Tibial artery (tissue), 4 donors: ENCODE measurements at regions not wholly inside any gene's neighbourhood (a gene's known extent, or its start where the extent isn't known, plus 50 kb on each side); places are given as distances from the start of the nearest gene placed in this dataset.

Source experiments
- DNase-seq, 2 donors: peaks; one replicate each; pipeline ENCODE4 v3.0.0-alpha.2; 2019
- H3K27ac ChIP-seq, 2 donors: fragments of 200-600 bp; sonication (generic) in 1 of 2; 1 replicate in 1 of 2; 2 replicates in 1 of 2; pipeline ENCODE4 v1.5.1; 2018 to 2019; ENCODE audit warnings: mild to moderate bottlenecking in 1 of 2
- H3K27me3 ChIP-seq, 2 donors: fragments of 200-600 bp; sonication (generic) in 1 of 2; one replicate each; pipeline versions ENCODE4 v1.5.1 to v1.6.0; 2016 to 2019
- H3K36me3 ChIP-seq, 3 donors: fragments of 200-600 bp; sonication (generic) in 2 of 3; one replicate each; pipeline ENCODE4 v1.5.1; 2016 to 2019; ENCODE audit warnings: mild to moderate bottlenecking in 2 of 3
- H3K4me1 ChIP-seq, 4 donors: fragments of 200-600 bp; sonication (generic) in 2 of 4; 1 replicate in 3 of 4; 2 replicates in 1 of 4; pipeline ENCODE4 v1.5.1; 2016 to 2019
- H3K4me3 ChIP-seq, 2 donors: fragments of 200-600 bp; sonication (generic) in 1 of 2; 1 replicate in 1 of 2; 2 replicates in 1 of 2; pipeline ENCODE4 v1.5.1; 2018 to 2019; ENCODE audit warnings: mild to moderate bottlenecking in 2 of 2
- H3K9me3 ChIP-seq, 3 donors: fragments of 200-600 bp; sonication (generic) in 1 of 3; one replicate each; pipeline ENCODE4 v1.5.1; 2016 to 2019
- intact Hi-C: fragments of 100-400 bp; cut with DNase I; formaldehyde crosslinking; loops from one replicate; pipeline ENCODE4 v1.15.0; 2023; ENCODE audit warnings: low total_unique reads
- TF ChIP-seq, protein P1 (sequence below), 2 experiments: fragments of 200-600 bp in 1 of 2; fragments of 450-650 bp in 1 of 2; IDR thresholded peaks; one replicate each; pipeline ENCODE4 v1.5.1; 2017 to 2019; ENCODE audit warnings: antibody characterized with exemption in 2 of 2, mild to moderate bottlenecking in 1 of 2, moderate library complexity in 1 of 2

DNA sequence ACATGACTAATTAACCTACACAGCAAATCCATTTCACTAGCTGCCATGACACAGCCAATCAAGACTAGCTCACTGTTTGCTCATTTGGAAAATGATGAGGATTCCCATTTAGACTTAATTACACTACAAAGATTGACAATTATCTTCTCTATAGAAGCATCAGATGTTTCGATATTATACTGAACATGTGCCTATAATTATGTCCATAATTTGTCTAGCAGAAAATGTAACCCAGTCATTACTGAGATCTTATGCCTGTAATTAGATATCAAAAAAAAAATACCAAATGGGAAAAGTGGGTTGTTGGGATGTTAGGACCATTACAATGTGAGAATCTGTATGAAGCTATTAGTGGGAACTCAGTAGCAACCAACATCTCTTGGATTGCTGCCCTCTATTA lies 344.2 kb upstream of the MCTP2 start:
- H3K9me3 ChIP-seq = no peaks in the 10 kb centered on the region
- intact Hi-C loops = no loop called here
- TF ChIP-seq, protein P1, sequence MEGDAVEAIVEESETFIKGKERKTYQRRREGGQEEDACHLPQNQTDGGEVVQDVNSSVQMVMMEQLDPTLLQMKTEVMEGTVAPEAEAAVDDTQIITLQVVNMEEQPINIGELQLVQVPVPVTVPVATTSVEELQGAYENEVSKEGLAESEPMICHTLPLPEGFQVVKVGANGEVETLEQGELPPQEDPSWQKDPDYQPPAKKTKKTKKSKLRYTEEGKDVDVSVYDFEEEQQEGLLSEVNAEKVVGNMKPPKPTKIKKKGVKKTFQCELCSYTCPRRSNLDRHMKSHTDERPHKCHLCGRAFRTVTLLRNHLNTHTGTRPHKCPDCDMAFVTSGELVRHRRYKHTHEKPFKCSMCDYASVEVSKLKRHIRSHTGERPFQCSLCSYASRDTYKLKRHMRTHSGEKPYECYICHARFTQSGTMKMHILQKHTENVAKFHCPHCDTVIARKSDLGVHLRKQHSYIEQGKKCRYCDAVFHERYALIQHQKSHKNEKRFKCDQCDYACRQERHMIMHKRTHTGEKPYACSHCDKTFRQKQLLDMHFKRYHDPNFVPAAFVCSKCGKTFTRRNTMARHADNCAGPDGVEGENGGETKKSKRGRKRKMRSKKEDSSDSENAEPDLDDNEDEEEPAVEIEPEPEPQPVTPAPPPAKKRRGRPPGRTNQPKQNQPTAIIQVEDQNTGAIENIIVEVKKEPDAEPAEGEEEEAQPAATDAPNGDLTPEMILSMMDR (IDR thresholded peaks at IDR 0.05) = no peak

GRCh38 chr15:93882779-93883178 lies 348.6 kb upstream of the MCTP2 start:
- H3K4me3 ChIP-seq = no peak overlapping the region
- H3K27me3 ChIP-seq = no peaks in the 10 kb centered on the region
- H3K36me3 ChIP-seq = no peaks in the 10 kb centered on the region
- peaks cover 0 to 15% (median 3%) of the 10 kb centered on the region in 4 donors for H3K4me1 ChIP-seq
- TF ChIP-seq, protein P1 (IDR thresholded peaks at IDR 0.05) = no peak
- no peak for DNase-seq
- H3K27ac ChIP-seq = no peak overlapping the region
- intact Hi-C loops = no loop called here
- no peaks in the 10 kb centered on the region for H3K9me3 ChIP-seq

More for the DNA sequence above, 344.2 kb upstream of the MCTP2 start:
- H3K4me1 ChIP-seq = peaks cover 0 to 10% (median 3%) of the 10 kb centered on the region in 4 donors
- no peak overlapping the region for H3K4me3 ChIP-seq
- no peak overlapping the region for H3K27ac ChIP-seq
- no peak for DNase-seq
- no peaks in the 10 kb centered on the region for H3K27me3 ChIP-seq
- no peaks in the 10 kb centered on the region for H3K36me3 ChIP-seq

DNA sequence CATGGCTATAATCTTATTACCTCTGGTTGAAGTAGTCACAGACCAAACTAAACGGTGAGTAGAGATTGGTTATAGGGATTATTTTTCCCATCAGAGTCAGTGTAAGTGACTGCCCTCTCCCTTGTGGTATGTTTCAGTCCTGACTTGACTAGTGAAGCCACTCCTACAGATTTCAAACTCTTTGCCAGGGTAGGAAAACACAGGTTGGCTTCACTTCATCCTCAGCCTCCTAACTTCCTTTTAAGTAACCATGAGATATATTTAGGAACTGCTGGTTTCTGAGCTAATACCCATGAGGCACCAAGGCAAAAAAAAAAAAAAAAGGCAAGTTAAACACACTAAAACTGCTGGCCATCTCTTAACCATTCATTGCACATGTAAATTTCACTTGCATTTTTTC lies 349.2 kb upstream of the MCTP2 start:
- Histone ChIP-seq H3K4me3 (no peak overlapping the region), H3K9me3 (no peaks in the 10 kb centered on the region), H3K27me3 (no peaks in the 10 kb centered on the region), H3K27ac (no peak overlapping the region), H3K36me3 (no peaks in the 10 kb centered on the region), H3K4me1 (peaks cover 0 to 15% (median 3%) of the 10 kb centered on the region in 4 donors)
- intact Hi-C loops = no loop called here
- TF ChIP-seq, protein P1 (IDR thresholded peaks at IDR 0.05) = no peak
- no peak for DNase-seq

DNA sequence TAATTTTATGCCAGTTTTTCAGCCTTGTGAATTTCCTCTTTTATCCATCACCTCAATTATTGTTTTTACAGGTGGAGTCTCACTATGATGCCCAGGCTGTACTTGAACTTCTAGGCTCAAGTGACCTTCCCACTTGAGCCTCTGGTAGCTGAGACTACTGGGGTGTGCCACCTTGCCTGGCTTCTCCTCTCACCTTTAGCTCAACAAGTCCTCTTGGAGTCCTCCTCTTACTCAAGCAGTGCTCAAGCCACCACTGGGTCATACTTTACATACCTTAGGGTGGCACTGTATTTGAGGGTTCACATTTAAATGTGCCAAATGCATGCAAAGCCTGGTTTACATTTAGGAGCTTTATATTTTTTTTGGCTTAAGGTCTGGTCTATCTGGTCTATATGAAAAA lies 350.1 kb upstream of the MCTP2 start:
- Histone ChIP-seq H3K36me3 (no peaks in the 10 kb centered on the region), H3K27me3 (no peaks in the 10 kb centered on the region), H3K4me1 (peaks cover 0 to 15% (median 3%) of the 10 kb centered on the region in 4 donors), H3K9me3 (no peaks in the 10 kb centered on the region), H3K27ac (no peak overlapping the region), H3K4me3 (no peak overlapping the region)
- TF ChIP-seq, protein P1 (IDR thresholded peaks at IDR 0.05) = no peak
- intact Hi-C loops = no loop called here
- DNase-seq = no peak

DNA sequence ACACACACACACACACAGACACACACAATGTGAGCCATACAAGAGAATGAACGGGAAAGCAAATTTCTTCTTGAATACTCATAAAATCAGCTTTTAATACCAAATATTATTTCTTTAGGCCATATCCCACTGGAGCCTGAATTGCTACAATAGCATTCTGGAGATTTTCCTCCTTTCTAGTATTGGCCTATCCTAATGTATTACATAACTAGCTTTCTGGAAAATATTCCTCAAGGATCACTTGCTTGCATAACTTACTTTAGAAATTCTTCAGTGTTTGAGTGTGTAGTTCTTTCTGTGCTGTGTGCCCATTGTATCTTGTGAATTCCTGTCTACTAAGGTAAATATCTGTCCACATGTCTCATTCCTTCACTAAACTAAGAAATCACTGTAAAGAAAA lies 351.0 kb upstream of the MCTP2 start:
- no peak overlapping the region for H3K27ac ChIP-seq
- H3K36me3 ChIP-seq = no peaks in the 10 kb centered on the region
- no peak overlapping the region for H3K4me3 ChIP-seq
- no peaks in the 10 kb centered on the region for H3K27me3 ChIP-seq
- DNase-seq = no peak
- peaks cover 0 to 15% (median 3%) of the 10 kb centered on the region in 4 donors for H3K4me1 ChIP-seq
- no peaks in the 10 kb centered on the region for H3K9me3 ChIP-seq
- TF ChIP-seq, protein P1 (IDR thresholded peaks at IDR 0.05) = no peak
- intact Hi-C loops = no loop called here

- Histone ChIP-seq H3K27ac (no peak overlapping the region), H3K4me1 (no peaks in the 10 kb centered on the region), H3K36me3 (no peaks in the 10 kb centered on the region), H3K27me3 (no peaks in the 10 kb centered on the region), H3K4me3 (no peak overlapping the region), H3K9me3 (no peaks in the 10 kb centered on the region)
- intact Hi-C loops = no loop called here
- no peak for DNase-seq
- TF ChIP-seq, protein P1 (IDR thresholded peaks at IDR 0.05) = no peak
These were observed 360.8 kb upstream of the MCTP2 start for GRCh38 chr15:93870583-93870982.
